ENCODE measurements at regions not wholly inside any gene's neighbourhood (a gene's known extent, or its start where the extent isn't known, plus 50 kb on each side); places are given as distances from the start of the nearest gene placed in this dataset.
"Not testable (repeated sequence)": the region's sequence is repeated elsewhere in the genome, so short reads cannot be mapped to it uniquely, and the experiment has no call there.

GRCh38 chr10:3886191-3886590 lies 101.2 kb upstream of the KLF6 start:
- FAIRE-seq, result no peak

- FAIRE-seq, result no peak
Measured at GRCh38 chr10:3882855-3883254, 97.8 kb upstream of the KLF6 start.

- no peak for FAIRE-seq
Measured at GRCh38 chr10:3881622-3882021, 96.6 kb upstream of the KLF6 start.

- no peak for FAIRE-seq
Measured at GRCh38 chr10:3879073-3879472, 94.1 kb upstream of the KLF6 start.

- no peak for FAIRE-seq
Measured at GRCh38 chr10:3877211-3878000, 92.4 kb upstream of the KLF6 start.

- FAIRE-seq, result no peak
Measured at GRCh38 chr10:3876350-3876962, 91.4 kb upstream of the KLF6 start.

GRCh38 chr10:3875842-3876235 lies 90.8 kb upstream of the KLF6 start:
- FAIRE-seq, result no peak

- FAIRE-seq, result no peak
Measured at GRCh38 chr10:3874990-3875841, 90.2 kb upstream of the KLF6 start.

- not testable (repeated sequence) for FAIRE-seq
Measured at GRCh38 chr10:3874610-3874989, 89.6 kb upstream of the KLF6 start.

GRCh38 chr10:3873728-3874461 lies 88.9 kb upstream of the KLF6 start:
- no peak for FAIRE-seq

GRCh38 chr10:3872712-3873329 lies 87.8 kb upstream of the KLF6 start:
- no peak for FAIRE-seq

- no peak for FAIRE-seq
Measured at GRCh38 chr10:3871424-3871996, 86.5 kb upstream of the KLF6 start.

GRCh38 chr10:3869036-3869435 lies 84.0 kb upstream of the KLF6 start:
- no peak for FAIRE-seq

GRCh38 chr10:3868271-3868664 lies 83.3 kb upstream of the KLF6 start:
- no peak for FAIRE-seq

- FAIRE-seq, result no peak
Measured at GRCh38 chr10:3867454-3868270, 82.7 kb upstream of the KLF6 start.

- FAIRE-seq, result no peak
Measured at GRCh38 chr10:3866332-3866731, 81.3 kb upstream of the KLF6 start.

- no peak for FAIRE-seq
Measured at GRCh38 chr10:3865565-3865964, 80.6 kb upstream of the KLF6 start.

- no peak for FAIRE-seq
Measured at GRCh38 chr10:3861795-3862194, 76.8 kb upstream of the KLF6 start.

- FAIRE-seq, result no peak
Measured at GRCh38 chr10:3858051-3858845, 73.2 kb upstream of the KLF6 start.

GRCh38 chr10:3857318-3857717 lies 72.3 kb upstream of the KLF6 start:
- FAIRE-seq, result no peak
